ENCODE measurements at regions not wholly inside any gene's neighbourhood (a gene's known extent, or its start where the extent isn't known, plus 50 kb on each side); places are given as distances from the start of the nearest gene placed in this dataset.
"Not testable (repeated sequence)": the region's sequence is repeated elsewhere in the genome, so short reads cannot be mapped to it uniquely, and the experiment has no call there.

- no peak for DNase-seq
Observed at GRCh38 chr5:38648703-38649291, 92.4 kb upstream of the LIFR start.

- no peak for DNase-seq
Observed at GRCh38 chr5:38650540-38650939, 94.1 kb upstream of the LIFR start.

DNA sequence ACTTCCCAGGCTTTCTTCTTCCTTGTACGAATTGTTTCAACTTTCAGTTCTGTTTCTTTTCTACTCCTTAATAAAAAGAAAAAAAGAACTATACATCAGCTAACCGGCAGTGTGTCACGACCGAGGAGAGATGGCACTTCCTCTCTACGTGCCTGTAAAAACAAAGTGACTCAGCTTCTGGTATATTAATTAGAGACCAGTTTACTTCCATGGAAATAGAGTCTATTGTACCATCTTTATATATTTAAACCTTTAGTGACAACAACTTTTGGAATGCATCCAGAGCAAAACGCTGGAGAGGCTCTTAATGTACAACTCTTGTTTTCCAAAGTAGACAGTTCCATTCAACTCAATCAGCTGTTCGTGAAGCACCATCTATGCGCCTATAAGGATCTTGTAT, 94.5 kb upstream of the LIFR start:
- DNase-seq: peak; percentile 3

GRCh38 chr5:38651806-38652205, 95.4 kb upstream of the LIFR start:
- DNase-seq: no peak

GRCh38 chr5:38653389-38653788, 96.9 kb upstream of the LIFR start:
- no peak for DNase-seq

DNA sequence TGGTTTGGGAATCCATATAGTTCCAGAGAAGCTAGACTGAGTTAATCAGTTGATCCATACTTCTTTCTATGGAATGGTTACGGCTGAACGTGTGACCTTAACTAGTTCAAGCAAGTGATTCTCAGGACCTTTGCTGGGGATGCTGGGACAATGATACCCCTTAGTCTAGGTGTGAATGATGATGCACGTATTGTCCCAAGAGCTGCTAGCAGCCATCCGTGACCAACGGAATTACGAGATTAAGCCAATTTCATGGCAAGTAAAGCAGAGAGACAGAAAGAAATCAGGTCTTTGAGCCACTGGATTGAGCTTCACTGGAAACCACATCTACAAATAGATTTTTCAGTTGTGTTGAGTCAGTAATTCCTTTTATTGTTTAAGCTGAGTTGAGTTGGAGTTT, 99.2 kb upstream of the LIFR start:
- DNase-seq: no peak

- DNase-seq: no peak
Observed at GRCh38 chr5:38656568-38656967, 100.1 kb upstream of the LIFR start.

DNA sequence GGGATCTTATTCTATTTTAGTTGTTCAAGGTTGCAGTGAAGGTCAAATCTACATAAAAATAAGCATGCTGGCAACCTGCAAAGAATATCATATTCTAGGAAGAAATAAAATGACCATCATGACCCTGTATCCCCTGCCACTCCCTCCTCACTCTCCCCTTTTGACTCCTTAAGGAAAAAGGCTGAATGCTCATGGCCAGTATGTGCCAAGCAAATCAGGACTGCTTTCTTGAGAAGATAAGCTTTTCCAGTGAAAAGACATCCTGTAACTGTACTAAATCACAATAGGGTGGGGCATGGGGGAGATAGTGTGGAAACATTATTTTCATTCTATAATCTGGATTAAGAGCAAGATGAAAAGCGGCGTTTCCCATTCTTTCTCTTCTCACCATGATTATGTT, 100.6 kb upstream of the LIFR start:
- no peak for DNase-seq

DNA sequence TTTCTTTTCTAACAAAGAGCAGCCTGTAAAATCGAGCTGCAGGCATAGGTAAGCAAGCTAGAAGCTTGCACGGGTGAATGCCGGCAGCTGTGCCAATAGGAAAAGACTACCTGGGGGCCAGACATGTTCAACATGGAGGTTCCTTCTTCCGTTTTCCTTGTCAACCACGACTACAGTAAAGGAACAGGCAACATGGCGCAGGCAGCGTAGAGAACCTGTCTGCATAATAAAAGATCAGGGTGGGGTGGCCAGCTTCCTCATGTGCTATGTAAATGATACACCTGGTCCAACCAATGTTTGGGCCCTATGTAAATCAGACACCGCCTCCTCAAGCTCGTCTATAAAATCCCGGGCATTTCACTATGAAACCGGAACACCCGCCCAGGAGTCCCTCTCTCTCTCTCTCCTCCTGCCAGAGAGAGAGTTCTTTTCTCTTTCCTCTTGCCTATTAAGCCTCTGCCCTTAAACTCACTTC, 103.8 kb upstream of the LIFR start:
- no peak for DNase-seq

DNA sequence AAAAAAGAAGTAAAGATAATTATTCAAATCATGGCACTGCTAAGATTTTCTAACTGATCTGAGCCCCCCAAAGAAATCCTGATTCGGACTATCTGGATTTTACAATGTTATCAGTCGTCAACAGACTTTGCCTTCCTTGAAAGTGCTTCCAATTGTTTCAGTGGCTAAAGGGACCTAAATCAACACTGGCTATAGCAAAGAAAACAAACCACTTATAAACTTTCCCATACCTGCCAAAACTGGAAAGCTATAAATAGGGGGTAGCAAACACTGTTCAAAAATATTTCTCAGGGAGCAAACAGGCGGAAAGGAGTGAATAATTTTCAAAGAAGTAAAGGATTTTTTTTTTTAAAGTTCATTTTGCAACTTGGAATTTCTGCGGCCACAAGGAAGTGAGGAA, 105.6 kb upstream of the LIFR start:
- no peak for DNase-seq

- DNase-seq: no peak
Observed at GRCh38 chr5:38663249-38663648, 106.8 kb upstream of the LIFR start.

DNA sequence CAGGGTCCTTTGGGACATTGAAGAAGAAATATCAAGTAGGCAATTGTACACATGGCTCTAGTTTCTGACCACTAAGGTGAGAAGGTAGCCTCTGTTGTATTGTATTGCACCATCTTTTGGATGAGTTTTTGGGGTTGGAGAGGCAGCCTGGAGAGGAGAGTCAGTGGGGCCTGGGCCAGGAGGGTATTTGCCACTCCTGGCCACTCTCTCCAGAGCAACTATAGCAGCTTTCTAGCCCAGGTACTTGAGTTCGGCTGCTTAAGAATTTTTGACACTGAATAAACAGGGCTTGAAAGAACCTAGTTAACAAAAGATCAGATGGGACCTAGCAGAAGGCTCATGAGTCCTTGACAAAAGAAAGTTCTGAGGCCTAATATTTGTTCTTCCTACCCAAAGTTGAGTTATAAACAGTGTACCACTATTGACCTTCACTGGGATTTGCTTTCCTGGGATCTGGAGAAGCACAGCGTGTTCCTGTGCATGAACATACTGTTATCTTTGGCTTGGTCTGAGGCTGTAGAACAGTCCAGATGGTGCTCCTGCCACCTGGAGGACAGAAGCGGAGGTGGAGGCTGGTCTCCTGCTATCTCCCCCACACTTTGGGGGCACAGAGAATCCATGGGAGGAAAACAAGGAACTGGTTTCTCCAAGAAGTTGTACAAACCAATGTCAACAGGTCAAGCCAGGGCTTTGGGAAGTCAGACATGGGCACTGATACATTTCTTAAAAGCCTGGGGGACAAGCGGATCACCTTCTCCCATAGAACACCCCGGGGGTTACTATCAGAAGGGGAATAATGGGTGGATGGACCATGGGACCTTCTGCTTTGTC, 110.4 kb upstream of the LIFR start:
- DNase-seq: no peak

DNA sequence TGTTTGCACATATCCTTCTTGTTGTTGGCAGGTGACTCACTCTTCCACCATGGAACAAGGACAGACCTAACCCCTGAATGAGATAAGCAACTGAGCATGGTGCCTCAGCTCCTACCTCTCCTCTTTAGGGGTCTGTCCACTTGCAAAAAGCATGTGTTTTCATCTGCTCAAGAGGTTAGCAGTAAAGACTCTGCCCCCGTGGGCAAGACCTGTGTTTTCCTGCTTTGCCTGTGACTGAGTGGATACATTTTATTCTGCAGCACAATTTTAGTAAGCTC, 111.0 kb upstream of the LIFR start:
- DNase-seq: no peak

DNA sequence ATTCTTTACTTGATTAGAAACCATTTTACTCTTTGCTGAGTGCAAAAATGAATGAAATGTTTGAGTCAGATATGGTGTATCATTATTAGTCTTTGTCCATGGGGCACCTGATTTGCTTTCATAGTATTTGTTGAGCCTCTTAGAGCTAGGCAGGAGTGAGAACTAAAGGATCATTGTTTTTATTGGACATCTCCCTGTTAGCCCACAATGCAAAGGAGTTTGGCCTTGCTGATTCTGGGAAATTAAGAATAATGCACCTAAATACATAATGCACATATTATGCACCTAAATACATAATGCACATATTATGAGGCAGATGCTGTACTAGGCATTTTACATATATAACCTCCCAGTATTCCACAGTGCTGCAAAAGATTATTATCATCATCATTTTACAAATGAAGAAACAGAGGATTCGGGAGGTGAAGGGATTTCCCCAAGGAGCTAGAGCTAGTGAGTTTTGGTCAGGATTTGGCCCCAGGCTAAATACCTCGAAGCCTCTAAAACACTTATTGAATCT, 113.0 kb upstream of the LIFR start:
- DNase-seq: no peak

GRCh38 chr5:38670066-38670465, 113.6 kb upstream of the LIFR start:
- no peak for DNase-seq

GRCh38 chr5:38670878-38671277, 114.4 kb upstream of the LIFR start:
- no peak for DNase-seq

DNA sequence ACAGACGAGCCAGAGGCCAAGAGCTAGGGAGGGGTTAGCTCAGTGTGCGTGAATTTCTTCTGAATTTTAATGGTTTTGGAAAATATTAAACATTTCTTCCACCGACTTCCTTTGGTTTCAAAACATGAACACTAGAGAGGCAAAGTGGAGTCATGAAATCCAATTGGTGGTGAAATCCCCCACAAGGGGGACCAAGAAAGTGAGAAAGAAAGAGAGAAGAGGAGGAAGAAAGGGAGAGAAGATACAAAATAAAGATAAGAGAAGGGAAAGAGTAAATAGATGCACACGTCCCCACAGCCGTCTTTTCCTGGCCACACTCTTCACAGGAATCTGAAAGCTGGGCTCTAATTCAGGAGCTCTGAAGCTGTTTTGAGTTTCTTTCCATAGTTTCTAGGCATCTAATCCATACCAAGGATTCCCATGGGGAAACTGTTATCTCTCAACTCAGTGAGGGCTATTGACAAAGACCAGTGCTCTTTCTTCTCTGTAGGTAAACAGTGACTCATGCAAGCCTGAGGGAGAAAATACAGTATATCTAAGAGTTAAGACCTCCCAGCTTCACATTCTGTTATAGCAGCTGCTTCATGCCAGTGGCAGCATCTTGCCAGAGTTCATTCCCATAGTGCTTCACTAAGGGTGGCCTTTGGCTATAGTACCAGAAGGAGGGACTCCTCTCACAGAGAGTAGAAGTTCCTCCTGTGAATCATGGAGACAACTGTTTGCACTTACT, 115.8 kb upstream of the LIFR start:
- DNase-seq: no peak

- no peak for DNase-seq
Observed at GRCh38 chr5:38673671-38674071, 117.2 kb upstream of the LIFR start.

GRCh38 chr5:38675443-38675842, 119.0 kb upstream of the LIFR start:
- no peak for DNase-seq

DNA sequence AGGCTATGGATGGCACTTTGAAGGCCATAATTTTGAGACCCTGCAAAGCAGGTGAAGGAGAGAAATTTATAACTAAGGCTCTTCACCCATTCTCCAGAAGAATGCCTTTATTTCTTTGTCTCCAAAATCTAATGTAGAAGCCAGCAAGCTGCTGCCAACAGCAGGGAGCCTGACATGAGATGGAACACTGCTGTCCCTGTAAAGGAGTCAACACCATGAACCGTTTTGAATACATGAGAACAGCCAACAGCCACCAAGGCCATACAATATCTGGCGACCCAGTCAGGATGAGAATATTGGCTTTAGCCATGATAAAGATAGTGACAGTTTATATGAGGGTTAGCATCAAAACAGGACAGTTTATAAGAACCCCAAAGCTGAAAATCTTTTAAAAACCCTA, 121.2 kb upstream of the LIFR start:
- no peak for DNase-seq

- no peak for DNase-seq
Observed at GRCh38 chr5:38678076-38678475, 121.6 kb upstream of the LIFR start.

GRCh38 chr5:38678697-38679096, 122.3 kb upstream of the LIFR start:
- DNase-seq: not testable (repeated sequence)

DNA sequence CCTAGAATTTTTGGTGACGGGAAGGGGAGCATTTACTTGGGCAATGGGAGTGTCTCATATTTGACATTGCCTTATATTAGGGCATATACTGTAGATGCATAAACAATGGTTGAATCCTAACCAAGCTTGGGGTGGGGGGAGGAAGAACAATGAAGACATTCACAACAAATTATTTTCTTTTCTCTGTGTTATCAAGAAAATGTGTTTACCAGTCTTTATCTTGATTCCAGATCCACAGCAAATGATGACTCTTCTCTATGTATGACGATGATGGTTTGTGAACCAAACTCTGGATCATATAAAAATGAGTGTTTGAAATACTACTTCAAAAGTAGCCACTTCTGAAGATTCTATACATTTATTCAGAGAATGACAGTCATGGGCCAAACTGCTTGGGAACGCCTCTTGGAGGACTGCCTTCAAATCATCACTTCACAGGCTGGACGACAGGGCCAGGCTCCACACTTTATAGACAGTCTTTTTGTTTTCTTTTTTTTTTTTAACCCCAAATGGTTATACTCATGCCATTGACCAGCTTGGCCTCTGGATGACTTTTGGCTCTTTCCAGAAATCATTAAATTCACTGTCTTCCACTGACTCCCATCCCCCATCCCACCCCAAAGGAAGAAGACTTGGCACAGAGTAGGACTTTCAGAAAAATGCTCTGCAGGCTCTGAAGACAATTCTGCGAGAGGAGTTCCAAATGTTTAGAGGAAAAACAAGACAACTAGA, 123.8 kb upstream of the LIFR start:
- no peak for DNase-seq
